Neural crest cell (in vitro differentiated cells): ENCODE measurements at regions not wholly inside any gene's neighbourhood (a gene's known extent, or its start where the extent isn't known, plus 50 kb on each side); places are given as distances from the start of the nearest gene placed in this dataset.

Experiments
- DNase-seq: peaks from one replicate; pipeline ENCODE4 v3.0.0; 2021; ENCODE audit warnings: low read depth, mixed read lengths, low spot score
- H3K27ac Mint-ChIP-seq: one replicate; pipeline ENCODE4 v1.8.0; 2021; ENCODE audit warnings: mild to moderate bottlenecking, mixed read lengths; ENCODE audit not compliant: unreplicated experiment
- H3K27me3 Mint-ChIP-seq: 2 replicates; pipeline ENCODE4 v1.8.0; 2021; ENCODE audit warnings: low read depth, mild to moderate bottlenecking, mixed read lengths
- H3K36me3 Mint-ChIP-seq: 2 replicates; pipeline ENCODE4 v1.8.0; 2021; ENCODE audit warnings: low read depth, mild to moderate bottlenecking, mixed read lengths
- H3K4me1 Mint-ChIP-seq: 2 replicates; pipeline ENCODE4 v1.8.0; 2021; ENCODE audit warnings: mixed read lengths
- H3K4me3 Mint-ChIP-seq: one replicate; pipeline ENCODE4 v1.8.0; 2021; ENCODE audit warnings: mild to moderate bottlenecking, mixed read lengths
- H3K9me3 Mint-ChIP-seq: 2 replicates; pipeline ENCODE4 v1.8.0; 2021; ENCODE audit warnings: mixed read lengths
- CTCF ChIP-seq: fragments of 200-600 bp; sonication (generic); conservative IDR thresholded peaks from 2 replicates; pipeline ENCODE4 v1.5.0; 2021; ENCODE audit warnings: antibody characterized with exemption, mild to moderate bottlenecking

DNA sequence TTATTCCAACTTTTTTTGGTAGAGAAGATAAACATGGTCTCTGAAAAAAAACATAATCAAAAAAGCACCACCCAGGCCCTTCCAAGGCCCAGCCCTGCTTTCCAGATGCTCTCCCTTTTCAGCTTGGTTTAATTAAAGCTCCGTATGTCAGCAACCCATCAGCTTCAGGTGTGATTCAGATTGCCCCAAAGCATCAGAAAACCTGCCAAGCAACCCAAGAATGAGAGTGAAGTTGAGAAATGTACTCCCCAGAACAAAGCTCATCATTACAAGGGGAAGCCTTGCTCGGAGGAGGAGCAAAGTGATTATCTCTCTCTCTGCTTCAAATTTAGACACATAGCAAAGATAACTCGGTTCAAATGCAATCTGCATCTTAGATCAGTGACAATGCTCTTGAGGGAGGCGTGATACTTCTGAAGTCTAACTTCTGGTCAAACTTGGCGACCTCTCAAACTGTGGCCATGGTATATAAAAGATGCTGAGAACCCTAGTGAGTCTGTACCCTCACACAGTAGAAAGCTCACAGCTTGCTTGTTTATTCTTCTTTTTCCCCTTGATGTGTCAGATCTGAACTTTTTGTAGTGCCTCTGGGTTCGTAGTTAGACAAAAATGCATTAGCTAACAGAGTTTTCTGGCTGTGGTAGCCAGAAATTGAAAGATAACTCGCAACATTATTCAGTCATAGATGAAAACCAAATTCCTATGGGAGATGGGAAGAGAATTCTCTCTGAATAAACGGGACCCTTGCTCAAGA lies 63.3 kb upstream of the ZC3H11B start:
- TF ChIP-seq CTCF = no peak
- peaks cover 12% of the 10 kb centered on the region for H3K9me3 Mint-ChIP-seq
- no peaks in the 10 kb centered on the region for H3K27me3 Mint-ChIP-seq
- peaks cover 17% of the 10 kb centered on the region for H3K4me1 Mint-ChIP-seq
- H3K4me3 Mint-ChIP-seq = no peak overlapping the region
- no peak for DNase-seq
- H3K27ac Mint-ChIP-seq = no peak overlapping the region
- peaks cover 8% of the 10 kb centered on the region for H3K36me3 Mint-ChIP-seq

GRCh38 chr1:219670426-219671149 lies 57.7 kb upstream of the ZC3H11B start:
- no peak for TF ChIP-seq CTCF
- no peak overlapping the region for H3K27ac Mint-ChIP-seq
- H3K4me1 Mint-ChIP-seq = peaks cover 20% of the 10 kb centered on the region
- H3K4me3 Mint-ChIP-seq = no peak overlapping the region
- peaks cover 13% of the 10 kb centered on the region for H3K9me3 Mint-ChIP-seq
- no peaks in the 10 kb centered on the region for H3K27me3 Mint-ChIP-seq
- peaks cover 5% of the 10 kb centered on the region for H3K36me3 Mint-ChIP-seq
- DNase-seq = no peak

GRCh38 chr1:219669556-219669955 lies 56.7 kb upstream of the ZC3H11B start:
- Mint-ChIP-seq H3K27me3 (no peaks in the 10 kb centered on the region), H3K27ac (no peak overlapping the region), H3K4me1 (peaks cover 20% of the 10 kb centered on the region), H3K9me3 (peaks cover 8% of the 10 kb centered on the region), H3K4me3 (no peak overlapping the region), H3K36me3 (peaks cover 2% of the 10 kb centered on the region)
- DNase-seq = no peak
- no peak for TF ChIP-seq CTCF

GRCh38 chr1:219669042-219669441 lies 56.1 kb upstream of the ZC3H11B start:
- Mint-ChIP-seq H3K36me3 (peaks cover 2% of the 10 kb centered on the region), H3K27ac (no peak overlapping the region), H3K9me3 (peaks cover 7% of the 10 kb centered on the region), H3K27me3 (no peaks in the 10 kb centered on the region), H3K4me3 (no peak overlapping the region), H3K4me1 (peaks cover 20% of the 10 kb centered on the region)
- no peak for TF ChIP-seq CTCF
- no peak for DNase-seq

DNA sequence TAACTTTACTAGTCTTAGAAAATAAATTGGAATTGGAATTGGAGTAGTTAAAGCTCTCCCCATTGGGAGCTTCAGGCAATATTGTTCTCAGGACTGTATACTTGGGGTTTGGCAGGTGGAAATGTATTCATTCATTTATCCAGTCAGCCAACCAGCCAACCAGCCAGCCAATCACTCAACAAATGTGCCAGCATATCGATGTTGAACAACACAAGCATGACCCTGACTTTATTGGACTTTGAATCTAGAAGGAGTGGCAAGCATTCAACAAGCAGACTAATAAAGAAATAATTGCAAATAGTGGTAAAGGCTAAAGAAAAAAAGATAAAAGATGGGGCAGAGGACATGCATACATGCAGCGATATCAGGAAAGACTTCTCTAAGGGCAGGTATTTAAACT lies 55.5 kb upstream of the ZC3H11B start:
- Mint-ChIP-seq H3K9me3 (peaks cover 7% of the 10 kb centered on the region), H3K36me3 (peaks cover 2% of the 10 kb centered on the region), H3K4me3 (no peak overlapping the region), H3K27me3 (no peaks in the 10 kb centered on the region), H3K4me1 (peaks cover 24% of the 10 kb centered on the region), H3K27ac (no peak overlapping the region)
- no peak for TF ChIP-seq CTCF
- no peak for DNase-seq
